H9 (cell line): ENCODE measurements at regions not wholly inside any gene's neighbourhood (a gene's known extent, or its start where the extent isn't known, plus 50 kb on each side); places are given as distances from the start of the nearest gene placed in this dataset.

ENCODE experiments used
- DNase-seq: peaks from one replicate; pipeline ENCODE4 v3.0.0-alpha.2; 2017
- H2AFZ ChIP-seq: one replicate; pipeline ENCODE4 v1.6.1; 2013; ENCODE audit warnings: mild to moderate bottlenecking, low read length, control low read depth, moderate library complexity
- H2AK5ac ChIP-seq: 2 replicates; pipeline ENCODE4 v1.6.1; 2013; ENCODE audit warnings: low read length, control low read depth, mixed read lengths; ENCODE audit not compliant: insufficient read length
- H2BK120ac ChIP-seq: one replicate; pipeline ENCODE4 v1.6.1; 2013; ENCODE audit warnings: low read depth, mild to moderate bottlenecking, low read length, control low read depth, inconsistent platforms; ENCODE audit not compliant: poor library complexity, severe bottlenecking
- H2BK12ac ChIP-seq: 2 replicates; pipeline ENCODE4 v1.6.1; 2013; ENCODE audit warnings: low read length, control low read depth, mixed read lengths, low read depth; ENCODE audit not compliant: insufficient read length
- H2BK15ac ChIP-seq: 2 replicates; pipeline ENCODE4 v1.6.1; 2013; ENCODE audit warnings: low read depth, low read length, control low read depth
- H2BK20ac ChIP-seq: one replicate; pipeline ENCODE4 v1.6.1; 2013; ENCODE audit warnings: low read depth, mild to moderate bottlenecking, low read length, control low read depth, inconsistent platforms; ENCODE audit not compliant: poor library complexity, severe bottlenecking
- H2BK5ac ChIP-seq: 2 replicates; pipeline ENCODE4 v1.6.1; 2013; ENCODE audit warnings: low read length, control low read depth, mixed read lengths; ENCODE audit not compliant: insufficient read length
- H3K14ac ChIP-seq: 2 replicates; pipeline ENCODE4 v1.6.1; 2013; ENCODE audit warnings: low read length, control low read depth; ENCODE audit not compliant: insufficient read depth
- H3K18ac ChIP-seq: 2 replicates; pipeline ENCODE4 v1.6.1; 2013; ENCODE audit warnings: low read depth, mild to moderate bottlenecking, mixed read lengths, low read length, control low read depth; ENCODE audit not compliant: insufficient read length
- H3K23ac ChIP-seq: 2 replicates; pipeline ENCODE4 v1.6.1; 2013; ENCODE audit warnings: low read length, control low read depth, mixed read lengths, low read depth; ENCODE audit not compliant: insufficient read length
- H3K23me2 ChIP-seq: 2 replicates; pipeline ENCODE4 v1.6.1; 2013; ENCODE audit warnings: low read depth, mild to moderate bottlenecking, mixed read lengths, low read length, control low read depth; ENCODE audit not compliant: insufficient read length, poor library complexity, severe bottlenecking
- H3K27ac ChIP-seq: 2 replicates; pipeline ENCODE4 v1.5.1; 2013; ENCODE audit warnings: low read length, control low read depth, mixed read lengths, low read depth; ENCODE audit not compliant: insufficient read length
- H3K27me3 ChIP-seq: 2 replicates; pipeline ENCODE4 v1.6.1; 2013; ENCODE audit warnings: low read length, control low read depth, inconsistent platforms; ENCODE audit not compliant: insufficient read depth
- H3K4ac ChIP-seq: 2 replicates; pipeline ENCODE4 v1.6.1; 2013; ENCODE audit warnings: low read depth, mild to moderate bottlenecking, control low read depth, inconsistent platforms, low read length, moderate library complexity
- H3K4me1 ChIP-seq: 2 replicates; pipeline ENCODE4 v1.6.1; 2013; ENCODE audit warnings: low read length, control low read depth, inconsistent platforms; ENCODE audit not compliant: insufficient read depth
- H3K4me2 ChIP-seq: 2 replicates; pipeline ENCODE4 v1.6.1; 2013; ENCODE audit warnings: low read length, control low read depth, mixed read lengths; ENCODE audit not compliant: insufficient read length, insufficient read depth
- H3K56ac ChIP-seq: 2 replicates; pipeline ENCODE4 v1.6.1; 2013; ENCODE audit warnings: low read depth, mild to moderate bottlenecking, mixed read lengths, low read length, control low read depth; ENCODE audit not compliant: insufficient read length
- H3K79me1 ChIP-seq: 2 replicates; pipeline ENCODE4 v1.6.1; 2013; ENCODE audit warnings: low read depth, mild to moderate bottlenecking, moderate library complexity, low read length, control low read depth, inconsistent platforms; ENCODE audit not compliant: insufficient read depth, poor library complexity, severe bottlenecking
- H3K79me2 ChIP-seq: 2 replicates; pipeline ENCODE4 v1.6.1; 2013; ENCODE audit warnings: low read length, control low read depth, inconsistent platforms; ENCODE audit not compliant: insufficient read depth
- H3K9ac ChIP-seq: 2 replicates; pipeline ENCODE4 v1.6.1; 2013; ENCODE audit warnings: low read length, control low read depth, mixed read lengths; ENCODE audit not compliant: insufficient read length; ENCODE audit errors: extremely low read depth
- H3K9me3 ChIP-seq: one replicate; pipeline ENCODE4 v1.6.1; 2013; ENCODE audit warnings: low read depth, low read length, inconsistent platforms; ENCODE audit not compliant: control insufficient read depth
- H3T11ph ChIP-seq: one replicate; pipeline ENCODE4 v1.6.1; 2013; ENCODE audit warnings: mild to moderate bottlenecking, low read length, control low read depth, inconsistent platforms
- H4K20me1 ChIP-seq: one replicate; pipeline ENCODE4 v1.6.1; 2013; ENCODE audit not compliant: control insufficient read depth, insufficient read length, insufficient read depth
- H4K5ac ChIP-seq: 2 replicates; pipeline ENCODE4 v1.6.1; 2013; ENCODE audit warnings: low read depth, mild to moderate bottlenecking, mixed read lengths, low read length, control low read depth; ENCODE audit not compliant: insufficient read length
- H4K8ac ChIP-seq: replicated peaks from 2 replicates; pipeline ENCODE4 v1.6.1; 2013; ENCODE audit warnings: low read length, control low read depth, mixed read lengths, low read depth; ENCODE audit not compliant: insufficient read length
- H4K91ac ChIP-seq: 2 replicates; pipeline ENCODE4 v1.6.1; 2013; ENCODE audit warnings: low read depth, mild to moderate bottlenecking, moderate library complexity, mixed read lengths, low read length, control low read depth; ENCODE audit not compliant: insufficient read length
- H3K27ac Mint-ChIP-seq, 3 experiments: 2 replicates in 2 of 3; 3 replicates in 1 of 3; pipeline ENCODE4 v1.8.0; 2020 to 2021; ENCODE audit warnings: mixed read lengths in 3 of 3, mild to moderate bottlenecking in 1 of 3, moderate library complexity in 1 of 3
- H3K27me3 Mint-ChIP-seq: 2 replicates; pipeline ENCODE4 v1.8.0; 2021; ENCODE audit warnings: low read depth, mild to moderate bottlenecking, moderate library complexity, mixed read lengths
- H3K36me3 Mint-ChIP-seq, 3 experiments: 2 replicates in 2 of 3; 3 replicates in 1 of 3; pipeline ENCODE4 v1.8.0; 2020 to 2021; ENCODE audit warnings: low read depth in 3 of 3, mixed read lengths in 3 of 3; ENCODE audit not compliant: insufficient read depth in 1 of 3
- H3K4me1 Mint-ChIP-seq, 2 experiments: 2 replicates each; pipeline ENCODE4 v1.8.0; 2020; ENCODE audit warnings: mixed read lengths in 2 of 2
- H3K4me3 Mint-ChIP-seq, 2 experiments: 2 replicates in 1 of 2; 3 replicates in 1 of 2; pipeline ENCODE4 v1.8.0; 2020 to 2021; ENCODE audit warnings: mild to moderate bottlenecking in 2 of 2, mixed read lengths in 2 of 2, moderate library complexity in 1 of 2
- H3K9me3 Mint-ChIP-seq, 2 experiments: 2 replicates in 1 of 2; 3 replicates in 1 of 2; pipeline ENCODE4 v1.8.0; 2020; ENCODE audit warnings: mild to moderate bottlenecking in 2 of 2, mixed read lengths in 2 of 2, moderate library complexity in 1 of 2
- CTCF ChIP-seq: fragments of 200-600 bp; sonication (generic); conservative IDR thresholded peaks from 3 replicates; pipeline ENCODE4 v1.8.0; 2021; ENCODE audit warnings: antibody characterized with exemption, mild to moderate bottlenecking
- WGBS: extraction: QIAGEN DNeasy Blood & Tissue Kit; methylation state at CpG from one replicate; pipeline ENCODE4 v1.1.7; 2013; ENCODE audit warnings: missing lambda C conversion rate, low lambda C conversion rate, mixed read lengths; ENCODE audit not compliant: insufficient read length; ENCODE audit errors: extremely low coverage; 5-methylcytosine and 5-hydroxymethylcytosine counted together

- H3K36me3 Mint-ChIP-seq, result no peaks in the 10 kb centered on the region
- H3K56ac ChIP-seq, result no peak overlapping the region
- no peak for DNase-seq
- no CpG with 5 or more reads among the region's 1 CpG for WGBS
- no peaks in the 10 kb centered on the region for H3K9me3 ChIP-seq
- H3K18ac ChIP-seq, result no peak overlapping the region
- no peak overlapping the region for H3K4me3 Mint-ChIP-seq
- H3K27ac Mint-ChIP-seq, result no peak overlapping the region
- H2BK12ac ChIP-seq, result no peak overlapping the region
- no peak overlapping the region for H4K91ac ChIP-seq
- no peak overlapping the region for H2AK5ac ChIP-seq
- no peak overlapping the region for H2AFZ ChIP-seq
- H3K27ac ChIP-seq, result no peak overlapping the region
- H4K8ac ChIP-seq, result no peak overlapping the region
- H3K23me2 ChIP-seq, result no peaks in the 10 kb centered on the region
- no peak for TF ChIP-seq CTCF
- no peak overlapping the region for H3K9ac ChIP-seq
- H2BK120ac ChIP-seq, result no peak overlapping the region
- H4K20me1 ChIP-seq, result no peaks in the 10 kb centered on the region
- no peaks in the 10 kb centered on the region for H3K79me1 ChIP-seq
- H4K5ac ChIP-seq, result no peak overlapping the region
- no peak overlapping the region for H3K14ac ChIP-seq
- H2BK15ac ChIP-seq, result no peak overlapping the region
- H3K23ac ChIP-seq, result no peak overlapping the region
- no peak overlapping the region for H2BK5ac ChIP-seq
- no peak overlapping the region for H3K4me2 ChIP-seq
- H3K27me3 ChIP-seq, result no peaks in the 10 kb centered on the region
- H2BK20ac ChIP-seq, result no peak overlapping the region
- H3K27me3 Mint-ChIP-seq, result peaks cover 2% of the 10 kb centered on the region; the same call in 1 of the 2 replicates
- no peak overlapping the region for H3K4ac ChIP-seq
- H3K79me2 ChIP-seq, result no peaks in the 10 kb centered on the region
- no peaks in the 10 kb centered on the region for H3K4me1 ChIP-seq
- H3K9me3 Mint-ChIP-seq, result no peaks in the 10 kb centered on the region
- no peak overlapping the region for H3T11ph ChIP-seq
- H3K4me1 Mint-ChIP-seq, result no peaks in the 10 kb centered on the region
These were observed 215.2 kb upstream of the NT5C1B start for GRCh38 chr2:18804536-18804935.
